ENCODE measurements at regions not wholly inside any gene's neighbourhood (a gene's known extent, or its start where the extent isn't known, plus 50 kb on each side); places are given as distances from the start of the nearest gene placed in this dataset.

GRCh38 chr12:11556682-11557081, 92.8 kb upstream of the ETV6 start:
- Histone ChIP-seq H3K9me3 (ENCODE audit: control insufficient read depth in 4 of 4, low read length in 3 of 4) (no peaks in the 10 kb centered on the region), H3K36me3 (ENCODE audit: control insufficient read depth in 4 of 4, insufficient read depth in 3 of 4, low read depth in 1 of 4, low read length in 3 of 4) (no peaks in the 10 kb centered on the region), H3K9ac (ENCODE audit: low read depth in 1 of 2, low read length in 2 of 2) (no peak overlapping the region), H3K27ac (ENCODE audit: low read depth in 1 of 2, low read length in 2 of 2) (no peak overlapping the region), H3K27me3 (ENCODE audit: control insufficient read depth in 4 of 4, insufficient read depth in 4 of 4, low read length in 3 of 4) (no peaks in the 10 kb centered on the region), H3K4me1 (ENCODE audit: control insufficient read depth in 4 of 4, insufficient read depth in 4 of 4, low read length in 3 of 4) (peaks cover 0 to 5% (median 0%) of the 10 kb centered on the region in 4 donors), H3K4me3 (ENCODE audit: low read depth in 1 of 3, low read length in 3 of 3) (no peak overlapping the region)
- TF ChIP-seq YY1 (IDR thresholded peaks at IDR 0.05) (no peak), SP1 (IDR thresholded peaks at IDR 0.05) (no peak), RXRA (IDR thresholded peaks at IDR 0.05) (no peak), FOXA2 (IDR thresholded peaks at IDR 0.05) (no peak), HNF4A (conservative IDR thresholded peaks at IDR 0.05) (no peak), EGR1 (IDR thresholded peaks at IDR 0.05; ENCODE audit: low read depth in 2 of 2) (no peak), ATF3 (IDR thresholded peaks at IDR 0.05) (no peak), HNF4G (IDR thresholded peaks at IDR 0.05) (no peak)
- WGBS: 64% methylated on average over 6 of the region's 6 CpGs
- DNase-seq (ENCODE audit: low spot score): no peak

GRCh38 chr12:11559626-11560340, 89.7 kb upstream of the ETV6 start:
- 97% methylated on average over 3 of the region's 3 CpGs for WGBS
- no peaks in the 10 kb centered on the region for H3K27me3 ChIP-seq (ENCODE audit: control insufficient read depth in 4 of 4, insufficient read depth in 4 of 4, low read length in 3 of 4)
- no peaks in the 10 kb centered on the region for H3K36me3 ChIP-seq (ENCODE audit: control insufficient read depth in 4 of 4, insufficient read depth in 3 of 4, low read depth in 1 of 4, low read length in 3 of 4)
- TF ChIP-seq YY1 (IDR thresholded peaks at IDR 0.05): no peak
- no peak for TF ChIP-seq CTCF (IDR thresholded peaks at IDR 0.05; ENCODE audit: low read depth, low read length, missing input control)
- no peak for TF ChIP-seq RAD21 (IDR thresholded peaks at IDR 0.05)
- TF ChIP-seq MAX (IDR thresholded peaks at IDR 0.05): no peak
- no peak for TF ChIP-seq FOXA1 (IDR thresholded peaks at IDR 0.05)
- TF ChIP-seq TAF1 (conservative IDR thresholded peaks at IDR 0.05): no peak
- TF ChIP-seq ZBTB33 (IDR thresholded peaks at IDR 0.05): no peak
- TF ChIP-seq REST (IDR thresholded peaks at IDR 0.05): no peak
- TF ChIP-seq HNF4G (IDR thresholded peaks at IDR 0.05): no peak
- no peak for TF ChIP-seq HNF4A (conservative IDR thresholded peaks at IDR 0.05)
- no peak for TF ChIP-seq ATF3 (IDR thresholded peaks at IDR 0.05)
- TF ChIP-seq JUND (IDR thresholded peaks at IDR 0.05): no peak
- no peak for TF ChIP-seq NR2F2 (IDR thresholded peaks at IDR 0.05)
- TF ChIP-seq FOXA2 (IDR thresholded peaks at IDR 0.05): no peak
- no peak for TF ChIP-seq SP1 (IDR thresholded peaks at IDR 0.05)
- TF ChIP-seq RXRA (IDR thresholded peaks at IDR 0.05): no peak
- TF ChIP-seq GABPA (IDR thresholded peaks at IDR 0.05 in 1 of 2, conservative IDR thresholded peaks at IDR 0.05 in 1 of 2): no peak
- TF ChIP-seq EGR1 (IDR thresholded peaks at IDR 0.05; ENCODE audit: low read depth in 2 of 2): no peak
- H3K9me3 ChIP-seq (ENCODE audit: control insufficient read depth in 4 of 4, low read length in 3 of 4): no peaks in the 10 kb centered on the region
- H3K9ac ChIP-seq (ENCODE audit: low read depth in 1 of 2, low read length in 2 of 2): no peak overlapping the region
- peaks cover 0 to 5% (median 0%) of the 10 kb centered on the region in 4 donors for H3K4me1 ChIP-seq (ENCODE audit: control insufficient read depth in 4 of 4, insufficient read depth in 4 of 4, low read length in 3 of 4)
- DNase-seq (ENCODE audit: low spot score): no peak
- no peak overlapping the region for H3K4me3 ChIP-seq (ENCODE audit: low read depth in 1 of 3, low read length in 3 of 3)
- no peak overlapping the region for H3K27ac ChIP-seq (ENCODE audit: low read depth in 1 of 2, low read length in 2 of 2)
